A549 (cell line): ENCODE measurements at regions not wholly inside any gene's neighbourhood (a gene's known extent, or its start where the extent isn't known, plus 50 kb on each side); places are given as distances from the start of the nearest gene placed in this dataset.

Experiments used
- ATAC-seq, 2 experiments: fragments of 200-7000 bp in 1 of 2; fragments of >200 bp in 1 of 2; cut with Nextera tagmentation in 1 of 2; cut with Tn5 transposase in 1 of 2; 3 replicates each; pipeline versions ENCODE4 v1.8.0 to v1.9.1; 2018 to 2020; ENCODE audit warnings: mild to moderate bottlenecking in 1 of 2, moderate library complexity in 1 of 2
- CTCF ChIA-PET: fragments of 300-600 bp; sonication (Branson Sonifier 250); formaldehyde crosslinking; extraction: SDS; loops from one replicate; lab custom pipeline; 2021; ENCODE audit warnings: antibody characterized with exemption, inconsistent platforms; lab: Yijun Ruan, JAX
- POLR2A ChIA-PET: fragments of 350-600 bp; formaldehyde crosslinking; extraction: SDS; loops from one replicate; lab custom pipeline; 2021; ENCODE audit warnings: antibody characterized with exemption, inconsistent platforms; lab: Yijun Ruan, JAX
- DNase-seq, 2 experiments: peaks; one replicate each; pipeline versions ENCODE4 v3.0.0 to v3.0.0-alpha.2; 2011 to 2016; ENCODE audit warnings: low read depth in 1 of 2, low spot score in 1 of 2
- FAIRE-seq: peaks from 2 replicates; lab custom pipeline; 2011; peaks lifted over from hg19 to GRCh38; lab: Jason Lieb, UNC
- H3K27ac ChIP-seq, 2 experiments: fragments of >200 bp; sonication (Bioruptor Twin); formaldehyde crosslinking; 3 replicates each; pipeline ENCODE4 v1.5.1; 2016 to 2017
- H3K4me1 ChIP-seq: fragments of >200 bp; sonication (Bioruptor Twin); formaldehyde crosslinking; 3 replicates; pipeline ENCODE4 v1.6.1; 2016
- H3K4me2 ChIP-seq: fragments of >200 bp; sonication (Bioruptor Twin); formaldehyde crosslinking; 3 replicates; pipeline ENCODE4 v1.6.1; 2016
- H3K4me3 ChIP-seq: fragments of >200 bp; sonication (Bioruptor Twin); formaldehyde crosslinking; 3 replicates; pipeline ENCODE4 v1.5.1; 2016
- H3K9me3 ChIP-seq: fragments of >200 bp; sonication (Bioruptor Twin); formaldehyde crosslinking; 3 replicates; pipeline ENCODE4 v1.6.1; 2016
- EHMT2 ChIP-seq: fragments of 200-600 bp; sonication (generic); IDR thresholded peaks from 2 replicates; pipeline ENCODE4 v1.6.1; 2016; ENCODE audit warnings: antibody characterized with exemption, low read depth, mild to moderate bottlenecking, moderate library complexity
- ESRRA ChIP-seq: fragments of 150-350 bp; IDR thresholded peaks from 2 replicates; pipeline ENCODE4 v1.6.1; 2014; ENCODE audit warnings: mild to moderate bottlenecking, low read length, borderline replicate concordance
- FOXS1 ChIP-seq: fragments of 250-450 bp; sonication (Bioruptor Pico); IDR thresholded peaks from 2 replicates; pipeline ENCODE4 v1.5.0; 2020; ENCODE audit warnings: mild to moderate bottlenecking, moderate library complexity
- GATA3 ChIP-seq: IDR thresholded peaks from 2 replicates; pipeline ENCODE4 v1.6.1; 2012; ENCODE audit warnings: borderline replicate concordance
- HOXB5 ChIP-seq: fragments of 250-450 bp; sonication (Bioruptor Pico); IDR thresholded peaks from 2 replicates; pipeline ENCODE4 v1.5.0; 2020; ENCODE audit warnings: mild to moderate bottlenecking, moderate library complexity
- JUN ChIP-seq, 2 experiments: fragments of >200 bp; sonication (Bioruptor Twin); formaldehyde crosslinking; IDR thresholded peaks; 2 replicates in 1 of 2; 3 replicates in 1 of 2; pipeline ENCODE4 v1.6.1; 2016 to 2017
- JUNB ChIP-seq: fragments of >200 bp; sonication (Bioruptor Twin); formaldehyde crosslinking; IDR thresholded peaks from 2 replicates; pipeline ENCODE4 v1.6.1; 2016
- NFE2L2 ChIP-seq: fragments of 150-350 bp; conservative IDR thresholded peaks from 2 replicates; pipeline ENCODE4 v1.6.1; 2014; ENCODE audit warnings: low read length
- NPAS2 ChIP-seq: fragments of 250-450 bp; sonication (Bioruptor Pico); IDR thresholded peaks from 2 replicates; pipeline ENCODE4 v1.8.0; 2022; ENCODE audit warnings: mild to moderate bottlenecking, moderate library complexity, borderline replicate concordance
- NR3C1 ChIP-seq: fragments of >200 bp; sonication (Bioruptor Twin); formaldehyde crosslinking; IDR thresholded peaks from 3 replicates; pipeline ENCODE4 v1.6.1; 2017
- PHF8 ChIP-seq: fragments of 200-600 bp; sonication (generic); IDR thresholded peaks from 2 replicates; pipeline ENCODE4 v1.6.1; 2016; ENCODE audit warnings: low read depth, mild to moderate bottlenecking, antibody characterized with exemption, moderate library complexity, borderline replicate concordance
- POLR2AphosphoS2 ChIP-seq: conservative IDR thresholded peaks from 2 replicates; pipeline ENCODE4 v1.6.1; 2012; ENCODE audit warnings: low read length, improper control_type of control experiment, inconsistent platforms
- RAD21 ChIP-seq, 2 experiments: fragments of >200 bp in 1 of 2; sonication (Bioruptor Twin) in 1 of 2; formaldehyde crosslinking in 1 of 2; IDR thresholded peaks in 1 of 2; conservative IDR thresholded peaks in 1 of 2; 2 replicates in 1 of 2; 3 replicates in 1 of 2; pipeline ENCODE4 v1.6.1; 2012 to 2018; ENCODE audit warnings: inconsistent platforms in 1 of 2
- RARB ChIP-seq: fragments of 250-450 bp; sonication (Bioruptor Pico); IDR thresholded peaks from 2 replicates; pipeline ENCODE4 v1.8.0; 2021; ENCODE audit warnings: mild to moderate bottlenecking, moderate library complexity
- ZC3H11A ChIP-seq: fragments of 450-650 bp; IDR thresholded peaks from 2 replicates; pipeline ENCODE4 v1.6.1; 2014; ENCODE audit warnings: antibody characterized with exemption, mild to moderate bottlenecking
- ZSCAN20 ChIP-seq: fragments of 250-450 bp; sonication (Bioruptor Pico); IDR thresholded peaks from 2 replicates; pipeline ENCODE4 v1.8.0; 2022; ENCODE audit warnings: mild to moderate bottlenecking, moderate library complexity
- WGBS: methylation state at CpG from one replicate; pipeline ENCODE4 v1.1.6; 2017; ENCODE audit errors: missing lambda C conversion rate; 5-methylcytosine and 5-hydroxymethylcytosine counted together
- TF ChIP-seq, protein P1 (sequence below): fragments of 250-450 bp; sonication (Bioruptor Pico); IDR thresholded peaks from 2 replicates; pipeline ENCODE4 v1.5.0; 2021; ENCODE audit warnings: mild to moderate bottlenecking, moderate library complexity, borderline replicate concordance
- TF ChIP-seq, protein P2 (sequence below): fragments of >200 bp; sonication (Bioruptor Twin); formaldehyde crosslinking; IDR thresholded peaks from 3 replicates; pipeline ENCODE4 v1.5.1; 2016
- TF ChIP-seq, protein P3 (sequence below): fragments of 150-350 bp; IDR thresholded peaks from 2 replicates; pipeline ENCODE4 v1.6.1; 2014; ENCODE audit warnings: low read depth, mild to moderate bottlenecking, low read length
- TF ChIP-seq, protein P4 (sequence below): IDR thresholded peaks from 2 replicates; pipeline ENCODE4 v1.6.1; 2012
- TF ChIP-seq, protein P5 (sequence below): IDR thresholded peaks from 2 replicates; pipeline ENCODE4 v1.6.1; 2012; ENCODE audit warnings: low read depth, borderline replicate concordance
- TF ChIP-seq, protein P6 (sequence below): fragments of >200 bp; sonication (Bioruptor Twin); formaldehyde crosslinking; IDR thresholded peaks from 2 replicates; pipeline ENCODE4 v1.6.1; 2016
- TF ChIP-seq, protein P7 (sequence below): fragments of 450-650 bp; IDR thresholded peaks from 2 replicates; pipeline ENCODE4 v1.6.1; 2014; ENCODE audit warnings: antibody characterized with exemption

DNA sequence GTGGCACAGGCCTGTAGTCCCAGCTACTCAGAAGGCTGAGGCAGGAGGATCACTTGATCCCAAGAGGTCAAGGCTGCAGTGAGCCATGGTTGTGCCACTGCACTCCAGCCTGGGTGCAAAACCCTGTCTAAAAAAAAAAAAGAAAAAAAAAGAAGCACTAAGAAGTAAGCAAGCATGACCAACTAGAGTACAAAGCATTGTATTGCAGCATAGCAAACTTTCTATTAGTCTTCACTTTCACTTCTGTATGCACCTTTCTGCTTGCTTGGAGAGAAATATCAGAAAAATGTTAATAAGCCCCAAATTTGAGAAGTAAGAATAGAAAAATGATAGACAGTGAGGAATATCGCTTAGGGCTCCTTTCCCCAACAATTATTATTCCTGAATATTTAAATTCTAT, 497.7 kb upstream of the WWC1 start (continued):
- TF ChIP-seq, protein P1, sequence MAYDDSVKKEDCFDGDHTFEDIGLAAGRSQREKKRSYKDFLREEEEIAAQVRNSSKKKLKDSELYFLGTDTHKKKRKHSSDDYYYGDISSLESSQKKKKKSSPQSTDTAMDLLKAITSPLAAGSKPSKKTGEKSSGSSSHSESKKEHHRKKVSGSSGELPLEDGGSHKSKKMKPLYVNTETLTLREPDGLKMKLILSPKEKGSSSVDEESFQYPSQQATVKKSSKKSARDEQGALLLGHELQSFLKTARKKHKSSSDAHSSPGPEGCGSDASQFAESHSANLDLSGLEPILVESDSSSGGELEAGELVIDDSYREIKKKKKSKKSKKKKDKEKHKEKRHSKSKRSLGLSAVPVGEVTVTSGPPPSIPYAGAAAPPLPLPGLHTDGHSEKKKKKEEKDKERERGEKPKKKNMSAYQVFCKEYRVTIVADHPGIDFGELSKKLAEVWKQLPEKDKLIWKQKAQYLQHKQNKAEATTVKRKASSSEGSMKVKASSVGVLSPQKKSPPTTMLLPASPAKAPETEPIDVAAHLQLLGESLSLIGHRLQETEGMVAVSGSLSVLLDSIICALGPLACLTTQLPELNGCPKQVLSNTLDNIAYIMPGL, result no peak

DNA sequence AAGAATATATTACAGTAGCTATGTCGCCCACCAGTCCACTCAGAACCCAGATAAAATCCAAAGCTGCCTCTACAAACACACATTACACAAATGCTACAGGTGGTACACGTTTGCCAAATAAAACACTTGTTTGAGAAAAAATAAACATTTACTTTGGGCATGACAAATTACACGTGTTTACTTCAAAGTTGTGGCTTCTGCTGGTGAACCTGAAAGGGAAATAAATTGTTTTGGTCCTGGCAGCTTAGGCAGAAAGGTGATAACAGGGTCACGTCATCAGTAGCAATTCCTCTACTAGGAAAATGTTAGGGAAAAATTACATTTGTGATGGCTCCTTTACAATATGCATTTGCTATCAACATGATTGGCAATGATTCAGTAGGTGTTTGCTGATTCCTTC, 497.3 kb upstream of the WWC1 start:
- POLR2A ChIA-PET, result no interaction called here
- Histone ChIP-seq H3K27ac (no peak overlapping the region), H3K4me2 (no peak overlapping the region), H3K4me3 (no peak overlapping the region)
- no peak for DNase-seq
- CTCF ChIA-PET, result interaction anchor here (1.6 kb wide), 1 partner anchor 13 kb away, joined by 3 read pairs; no protein-coding TSS in a partner anchor
- no peak for FAIRE-seq
- ATAC-seq, result no peak
- 17% methylated on average over 4 of the region's 4 CpGs for WGBS
- TF ChIP-seq NPAS2 (no peak), NR3C1 (no peak), EHMT2 (no peak), FOXS1 (CRISPR knock-in tag) (no peak), NFE2L2 (no peak), JUNB (no peak), POLR2AphosphoS2 (no peak), PHF8 (no peak), JUN (IDR thresholded peaks at IDR 0.05) (no peak), HOXB5 (no peak), RAD21 (conservative IDR thresholded peaks at IDR 0.05 in 1 of 2, IDR thresholded peaks at IDR 0.05 in 1 of 2) (no peak), ZSCAN20 (no peak), RARB (CRISPR knock-in tag) (no peak), ZC3H11A (no peak)
- TF ChIP-seq, protein P2, sequence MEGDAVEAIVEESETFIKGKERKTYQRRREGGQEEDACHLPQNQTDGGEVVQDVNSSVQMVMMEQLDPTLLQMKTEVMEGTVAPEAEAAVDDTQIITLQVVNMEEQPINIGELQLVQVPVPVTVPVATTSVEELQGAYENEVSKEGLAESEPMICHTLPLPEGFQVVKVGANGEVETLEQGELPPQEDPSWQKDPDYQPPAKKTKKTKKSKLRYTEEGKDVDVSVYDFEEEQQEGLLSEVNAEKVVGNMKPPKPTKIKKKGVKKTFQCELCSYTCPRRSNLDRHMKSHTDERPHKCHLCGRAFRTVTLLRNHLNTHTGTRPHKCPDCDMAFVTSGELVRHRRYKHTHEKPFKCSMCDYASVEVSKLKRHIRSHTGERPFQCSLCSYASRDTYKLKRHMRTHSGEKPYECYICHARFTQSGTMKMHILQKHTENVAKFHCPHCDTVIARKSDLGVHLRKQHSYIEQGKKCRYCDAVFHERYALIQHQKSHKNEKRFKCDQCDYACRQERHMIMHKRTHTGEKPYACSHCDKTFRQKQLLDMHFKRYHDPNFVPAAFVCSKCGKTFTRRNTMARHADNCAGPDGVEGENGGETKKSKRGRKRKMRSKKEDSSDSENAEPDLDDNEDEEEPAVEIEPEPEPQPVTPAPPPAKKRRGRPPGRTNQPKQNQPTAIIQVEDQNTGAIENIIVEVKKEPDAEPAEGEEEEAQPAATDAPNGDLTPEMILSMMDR, result no peak
- TF ChIP-seq, protein P3, sequence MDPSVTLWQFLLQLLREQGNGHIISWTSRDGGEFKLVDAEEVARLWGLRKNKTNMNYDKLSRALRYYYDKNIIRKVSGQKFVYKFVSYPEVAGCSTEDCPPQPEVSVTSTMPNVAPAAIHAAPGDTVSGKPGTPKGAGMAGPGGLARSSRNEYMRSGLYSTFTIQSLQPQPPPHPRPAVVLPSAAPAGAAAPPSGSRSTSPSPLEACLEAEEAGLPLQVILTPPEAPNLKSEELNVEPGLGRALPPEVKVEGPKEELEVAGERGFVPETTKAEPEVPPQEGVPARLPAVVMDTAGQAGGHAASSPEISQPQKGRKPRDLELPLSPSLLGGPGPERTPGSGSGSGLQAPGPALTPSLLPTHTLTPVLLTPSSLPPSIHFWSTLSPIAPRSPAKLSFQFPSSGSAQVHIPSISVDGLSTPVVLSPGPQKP, result no peak
- TF ChIP-seq, protein P4, sequence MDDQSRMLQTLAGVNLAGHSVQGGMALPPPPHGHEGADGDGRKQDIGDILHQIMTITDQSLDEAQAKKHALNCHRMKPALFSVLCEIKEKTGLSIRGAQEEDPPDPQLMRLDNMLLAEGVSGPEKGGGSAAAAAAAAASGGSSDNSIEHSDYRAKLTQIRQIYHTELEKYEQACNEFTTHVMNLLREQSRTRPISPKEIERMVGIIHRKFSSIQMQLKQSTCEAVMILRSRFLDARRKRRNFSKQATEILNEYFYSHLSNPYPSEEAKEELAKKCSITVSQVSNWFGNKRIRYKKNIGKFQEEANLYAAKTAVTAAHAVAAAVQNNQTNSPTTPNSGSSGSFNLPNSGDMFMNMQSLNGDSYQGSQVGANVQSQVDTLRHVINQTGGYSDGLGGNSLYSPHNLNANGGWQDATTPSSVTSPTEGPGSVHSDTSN, result no peak
- TF ChIP-seq, protein P5, sequence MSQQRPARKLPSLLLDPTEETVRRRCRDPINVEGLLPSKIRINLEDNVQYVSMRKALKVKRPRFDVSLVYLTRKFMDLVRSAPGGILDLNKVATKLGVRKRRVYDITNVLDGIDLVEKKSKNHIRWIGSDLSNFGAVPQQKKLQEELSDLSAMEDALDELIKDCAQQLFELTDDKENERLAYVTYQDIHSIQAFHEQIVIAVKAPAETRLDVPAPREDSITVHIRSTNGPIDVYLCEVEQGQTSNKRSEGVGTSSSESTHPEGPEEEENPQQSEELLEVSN, result no peak
- TF ChIP-seq, all 56 proteins: peak for 0
- no peaks in the 10 kb centered on the region for H3K9me3 ChIP-seq
- no peaks in the 10 kb centered on the region for H3K4me1 ChIP-seq

DNA sequence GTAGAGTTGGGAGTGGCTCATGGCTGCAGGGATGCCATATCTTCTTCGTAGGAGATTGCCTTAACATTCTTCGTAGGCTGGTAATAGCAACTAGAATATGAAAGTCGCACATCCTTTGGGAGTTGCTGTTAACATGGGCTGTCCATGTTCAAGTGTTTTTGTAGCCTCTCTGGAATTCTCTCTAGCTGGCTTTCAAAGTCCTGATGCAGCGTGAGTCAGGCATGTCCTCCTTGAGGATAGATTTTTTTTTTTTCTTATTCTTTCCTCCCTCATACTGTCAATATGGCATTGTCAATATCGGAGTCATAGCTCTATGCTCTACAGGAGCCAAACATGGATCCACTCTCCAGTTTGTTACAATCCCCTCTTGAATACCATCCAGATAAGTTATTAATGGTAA, 494.8 kb upstream of the WWC1 start:
- no peak overlapping the region for H3K27ac ChIP-seq
- 26% methylated on average over 5 of the region's 5 CpGs for WGBS
- DNase-seq, result no peak
- H3K9me3 ChIP-seq, result no peaks in the 10 kb centered on the region
- no peak for ATAC-seq
- ChIA-PET CTCF (interaction anchor here (1.4 kb wide), 1 partner anchor 10 kb away, joined by 8 read pairs; no protein-coding TSS in a partner anchor), POLR2A (no interaction called here)
- FAIRE-seq, result no peak
- no peaks in the 10 kb centered on the region for H3K4me1 ChIP-seq
- no peak overlapping the region for H3K4me3 ChIP-seq
- H3K4me2 ChIP-seq, result no peak overlapping the region
- TF ChIP-seq, protein P3, result no peak
- TF ChIP-seq, protein P6, sequence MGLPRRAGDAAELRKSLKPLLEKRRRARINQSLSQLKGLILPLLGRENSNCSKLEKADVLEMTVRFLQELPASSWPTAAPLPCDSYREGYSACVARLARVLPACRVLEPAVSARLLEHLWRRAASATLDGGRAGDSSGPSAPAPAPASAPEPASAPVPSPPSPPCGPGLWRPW, result no peak
- TF ChIP-seq ESRRA (no peak), GATA3 (no peak), NPAS2 (no peak)
- TF ChIP-seq, protein P5, result no peak
- TF ChIP-seq, protein P7, sequence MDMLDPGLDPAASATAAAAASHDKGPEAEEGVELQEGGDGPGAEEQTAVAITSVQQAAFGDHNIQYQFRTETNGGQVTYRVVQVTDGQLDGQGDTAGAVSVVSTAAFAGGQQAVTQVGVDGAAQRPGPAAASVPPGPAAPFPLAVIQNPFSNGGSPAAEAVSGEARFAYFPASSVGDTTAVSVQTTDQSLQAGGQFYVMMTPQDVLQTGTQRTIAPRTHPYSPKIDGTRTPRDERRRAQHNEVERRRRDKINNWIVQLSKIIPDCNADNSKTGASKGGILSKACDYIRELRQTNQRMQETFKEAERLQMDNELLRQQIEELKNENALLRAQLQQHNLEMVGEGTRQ, result no peak
- TF ChIP-seq, protein P2, result no peak
